GM06990 (cell line): ENCODE measurements at regions not wholly inside any gene's neighbourhood (a gene's known extent, or its start where the extent isn't known, plus 50 kb on each side); places are given as distances from the start of the nearest gene placed in this dataset.

Source experiments
- DNase-seq: peaks from one replicate; pipeline ENCODE4 v3.0.0-alpha.2; 2011; ENCODE audit not compliant: insufficient read length; ENCODE audit errors: extremely low read depth
- H3K27me3 ChIP-seq: replicated peaks from 2 replicates; pipeline ENCODE4 v1.6.0; 2011; ENCODE audit warnings: low read length; ENCODE audit not compliant: control insufficient read depth, insufficient read depth
- H3K36me3 ChIP-seq: 2 replicates; pipeline ENCODE4 v1.5.1; 2011; ENCODE audit warnings: low read length; ENCODE audit not compliant: control insufficient read depth, insufficient read depth
- H3K4me3 ChIP-seq: replicated peaks from 2 replicates; pipeline ENCODE4 v1.5.1; 2011; ENCODE audit warnings: low read depth, mild to moderate bottlenecking, control low read depth, low read length
- CTCF ChIP-seq: IDR thresholded peaks from 2 replicates; pipeline ENCODE4 v1.5.1; 2011; ENCODE audit warnings: low read length, control low read depth, mild to moderate bottlenecking, inconsistent platforms; ENCODE audit not compliant: insufficient read depth, poor library complexity, severe bottlenecking

DNA sequence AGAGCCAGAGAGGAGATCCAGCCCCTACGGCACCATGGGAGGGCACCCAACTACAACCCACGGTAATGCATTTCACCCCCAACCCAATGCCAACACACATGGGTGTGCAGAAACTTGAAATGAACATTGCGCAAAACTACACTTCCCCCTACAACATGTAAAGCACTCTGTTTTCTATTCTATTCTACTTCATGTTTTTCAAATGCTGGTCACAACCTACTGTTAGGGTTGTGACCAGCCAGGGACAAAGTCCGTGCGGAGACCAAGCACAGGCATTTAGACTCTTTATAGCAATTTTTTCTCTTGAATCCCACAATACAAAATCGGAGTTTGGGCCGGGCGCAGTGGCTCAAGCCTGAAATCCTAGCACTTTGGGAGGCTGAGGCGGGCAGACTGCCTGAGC lies 90.6 kb downstream of the MRPL14 start:
- Histone ChIP-seq H3K4me3 (no peak overlapping the region), H3K36me3 (no peaks in the 10 kb centered on the region), H3K27me3 (no peaks in the 10 kb centered on the region)
- no peak for TF ChIP-seq CTCF
- DNase-seq, result no peak

DNA sequence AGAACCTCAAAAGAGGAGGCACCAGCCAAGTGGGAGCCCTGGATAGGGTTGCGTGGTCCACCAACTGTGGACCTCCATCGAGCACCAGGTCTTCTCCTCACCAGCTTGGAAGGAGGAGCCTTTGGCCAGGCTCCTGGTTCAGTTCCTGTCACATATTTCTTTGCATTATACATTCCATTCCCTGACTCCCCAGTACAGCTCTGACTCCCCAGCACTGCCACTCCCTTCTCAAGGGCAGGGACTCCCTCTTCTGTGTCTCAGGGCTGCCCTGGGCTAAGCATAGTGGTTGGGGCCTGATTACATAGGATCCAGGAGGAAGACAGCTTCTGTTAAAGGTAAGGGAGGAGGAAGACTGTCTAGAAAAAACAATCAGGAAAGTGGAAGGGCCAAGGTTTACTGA lies 91.1 kb downstream of the MRPL14 start:
- TF ChIP-seq CTCF, result no peak
- H3K36me3 ChIP-seq, result no peaks in the 10 kb centered on the region
- H3K27me3 ChIP-seq, result no peaks in the 10 kb centered on the region
- no peak for DNase-seq
- no peak overlapping the region for H3K4me3 ChIP-seq

- TF ChIP-seq CTCF, result no peak
- no peak for DNase-seq
- no peaks in the 10 kb centered on the region for H3K36me3 ChIP-seq
- H3K4me3 ChIP-seq, result no peak overlapping the region
- peaks cover 2% of the 10 kb centered on the region for H3K27me3 ChIP-seq
These were observed 91.6 kb downstream of the MRPL14 start for GRCh38 chr6:44035621-44036020.

DNA sequence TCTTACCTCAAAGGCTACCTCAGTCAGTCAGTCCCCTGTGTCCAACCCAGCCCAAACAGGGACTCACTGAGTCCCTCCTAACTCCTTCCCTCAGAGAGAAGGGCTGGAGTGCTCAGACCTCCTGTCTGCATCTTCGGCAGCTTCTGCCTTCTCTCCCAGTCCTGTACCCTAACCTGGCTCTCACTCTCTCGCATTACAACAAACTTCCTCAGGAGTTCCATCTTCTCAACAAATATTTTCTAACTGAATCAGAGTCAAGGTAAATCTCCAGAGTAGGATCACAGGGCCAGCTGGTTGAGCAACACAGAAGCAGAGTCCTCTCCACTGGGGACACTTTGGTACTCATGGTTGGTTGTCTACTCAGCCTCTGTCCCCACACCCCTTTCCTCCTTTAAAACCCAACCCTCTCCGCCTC lies 92.3 kb downstream of the MRPL14 start:
- H3K4me3 ChIP-seq, result no peak overlapping the region
- no peaks in the 10 kb centered on the region for H3K36me3 ChIP-seq
- DNase-seq, result no peak
- TF ChIP-seq CTCF, result no peak
- peaks cover 2% of the 10 kb centered on the region for H3K27me3 ChIP-seq

DNA sequence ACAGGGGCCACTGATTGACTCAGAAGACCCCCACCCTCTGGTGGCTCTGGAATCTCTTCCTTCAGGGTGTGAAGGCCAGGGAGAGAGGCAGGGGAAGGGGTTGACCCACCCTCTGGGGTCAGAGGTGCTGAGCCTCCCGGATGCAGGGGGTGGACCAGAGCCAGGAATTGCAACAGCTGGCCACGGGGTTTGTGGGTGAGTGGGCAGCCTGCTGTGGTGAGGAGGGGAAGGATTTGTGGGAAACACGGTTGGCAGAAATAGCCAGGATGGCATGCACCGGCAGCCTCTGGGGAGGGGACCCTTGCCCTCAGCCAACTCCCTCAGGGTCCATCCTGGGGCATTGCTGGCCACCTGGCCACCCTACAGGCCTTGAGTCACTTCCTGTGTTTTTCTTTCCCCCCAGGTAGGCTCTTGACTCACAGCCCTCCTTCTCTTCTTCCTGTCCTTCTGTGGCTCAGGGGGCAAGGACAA lies 92.8 kb downstream of the MRPL14 start:
- Histone ChIP-seq H3K36me3 (no peaks in the 10 kb centered on the region), H3K4me3 (no peak overlapping the region), H3K27me3 (peaks cover 2% of the 10 kb centered on the region)
- TF ChIP-seq CTCF, result no peak
- no peak for DNase-seq

- peaks cover 2% of the 10 kb centered on the region for H3K27me3 ChIP-seq
- no peak for DNase-seq
- H3K4me3 ChIP-seq, result no peak overlapping the region
- no peak for TF ChIP-seq CTCF
- H3K36me3 ChIP-seq, result no peaks in the 10 kb centered on the region
These were observed 96.3 kb downstream of the MRPL14 start for GRCh38 chr6:44030812-44031454.
